ENCODE measurements at regions not wholly inside any gene's neighbourhood (a gene's known extent, or its start where the extent isn't known, plus 50 kb on each side); places are given as distances from the start of the nearest gene placed in this dataset.

DNA sequence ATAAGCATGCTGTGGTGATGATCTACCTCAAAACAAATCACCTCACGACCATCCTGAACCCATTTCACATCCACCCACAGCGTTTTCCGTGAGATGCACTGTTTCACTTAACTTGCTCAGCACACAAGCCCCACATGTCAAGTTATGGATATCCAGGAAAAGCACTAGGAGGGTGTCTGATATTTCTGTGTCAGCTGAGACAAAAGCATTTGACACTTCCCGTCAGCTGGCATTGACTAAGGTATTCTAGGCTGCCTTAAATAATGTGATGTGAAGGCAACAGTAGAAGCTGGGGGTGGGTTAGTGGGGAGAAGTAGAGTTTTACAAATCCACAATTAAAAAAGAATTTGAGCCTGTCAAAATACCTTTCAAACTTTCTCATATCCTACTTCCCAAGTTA, 68.7 kb upstream of the MDFIC start:
- DNase-seq (ENCODE audit: low read depth, low spot score): no peak
- intact Hi-C loops (cut with micrococcal nuclease): no loop called here
- ChIA-PET POLR2A (no interaction called here), CTCF (interaction anchor here (1.1 kb wide), 1 partner anchor 827 kb away, joined by 5 read pairs; no protein-coding TSS in a partner anchor)
- Histone ChIP-seq H4K20me1 (replicated peaks; ENCODE audit: control insufficient read depth, extremely low read depth, insufficient read depth, low read length) (no peaks in the 10 kb centered on the region), H3K79me2 (ENCODE audit: control insufficient read depth, insufficient read depth, low read length) (no peaks in the 10 kb centered on the region), H3K4me2 (ENCODE audit: insufficient read depth, low read length) (no peak overlapping the region), H2AFZ (ENCODE audit: low read depth, low read length) (no peak overlapping the region), H3K4me1 (ENCODE audit: control insufficient read depth, extremely low read depth, insufficient read depth, low read length) (peaks cover 5% of the 10 kb centered on the region), H3K27ac (ENCODE audit: insufficient read depth, low read depth, low read length) (no peak overlapping the region), H3K9me3 (replicated peaks; ENCODE audit: control insufficient read depth, insufficient read depth, low read length) (no peaks in the 10 kb centered on the region), H3K4me3 (replicated peaks in 1 of 3; ENCODE audit: insufficient read depth in 1 of 3, low read depth in 1 of 3, low read length in 3 of 3) (no peak overlapping the region), H3K27me3 (ENCODE audit: control insufficient read depth in 2 of 2, insufficient read depth in 2 of 2, low read length in 2 of 2) (no peaks in the 10 kb centered on the region), H3K9ac (replicated peaks; ENCODE audit: extremely low read depth, insufficient read depth, low read length) (no peak overlapping the region), H3K9me1 (replicated peaks; ENCODE audit: control insufficient read depth, extremely low read depth, insufficient read depth, low read length) (no peaks in the 10 kb centered on the region), H3K36me3 (ENCODE audit: control insufficient read depth in 2 of 2, extremely low read depth in 1 of 2, insufficient read depth in 2 of 2, low read length in 2 of 2) (no peaks in the 10 kb centered on the region)
- BruUV-seq (replicated peaks): no TSS peak
- dilution Hi-C loops (cut with MboI; ENCODE audit: extremely low pct_ligation_motif_present, low sequenced_read_pairs): no loop called here
- FAIRE-seq: no peak
- TF ChIP-seq EZH2 (IDR thresholded peaks at IDR 0.05; ENCODE audit: borderline replicate concordance, low read depth, low read length, severe bottlenecking): no peak
- no peak for TF ChIP-seq POLR2AphosphoS5 (IDR thresholded peaks at IDR 0.05; ENCODE audit: insufficient read depth, low read depth, low read length)
- no peak for TF ChIP-seq MAX (IDR thresholded peaks at IDR 0.05; ENCODE audit: insufficient read depth, insufficient read length)
- no peak for TF ChIP-seq MYC (IDR thresholded peaks at IDR 0.05; ENCODE audit: low read depth, low read length)
- TF ChIP-seq POLR2A (IDR thresholded peaks at IDR 0.05; ENCODE audit: low read depth, low read length): no peak
- TF ChIP-seq JUN (IDR thresholded peaks at IDR 0.05; ENCODE audit: borderline replicate concordance, insufficient read depth, insufficient read length, low read depth): no peak
- TF ChIP-seq FOS (IDR thresholded peaks at IDR 0.05; ENCODE audit: borderline replicate concordance, insufficient read depth, low read length): no peak
- TF ChIP-seq CTCF (IDR thresholded peaks at IDR 0.05; ENCODE audit: extremely low read depth in 1 of 2, insufficient read depth in 1 of 2, low read depth in 1 of 2, low read length in 2 of 2): no peak
- no peak for TF ChIP-seq GATA2 (IDR thresholded peaks at IDR 0.05; ENCODE audit: insufficient read depth, insufficient read length, low read depth, low read length)

All from endothelial cell of umbilical vein (primary cell).